Mammary epithelial cell (primary cell): ENCODE measurements at regions not wholly inside any gene's neighbourhood (a gene's known extent, or its start where the extent isn't known, plus 50 kb on each side); places are given as distances from the start of the nearest gene placed in this dataset.
"Not testable (repeated sequence)": the region's sequence is repeated elsewhere in the genome, so short reads cannot be mapped to it uniquely, and the experiment has no call there.

Source experiments
- EZH2 ChIP-seq: IDR thresholded peaks from 2 replicates; pipeline ENCODE4 v1.6.1; 2012; ENCODE audit warnings: low read length, inconsistent platforms, borderline replicate concordance
- TF ChIP-seq, protein P1 (sequence below), 2 donors: IDR thresholded peaks in 1 of 2; conservative IDR thresholded peaks in 1 of 2; 2 replicates each; pipeline ENCODE4 v1.5.1; 2011 to 2012; ENCODE audit warnings: inconsistent platforms in 2 of 2, low read length in 2 of 2, mild to moderate bottlenecking in 2 of 2, control low read depth in 1 of 2, low read depth in 1 of 2; ENCODE audit not compliant: insufficient read depth in 1 of 2; ENCODE audit errors: extremely low read depth in 1 of 2

DNA sequence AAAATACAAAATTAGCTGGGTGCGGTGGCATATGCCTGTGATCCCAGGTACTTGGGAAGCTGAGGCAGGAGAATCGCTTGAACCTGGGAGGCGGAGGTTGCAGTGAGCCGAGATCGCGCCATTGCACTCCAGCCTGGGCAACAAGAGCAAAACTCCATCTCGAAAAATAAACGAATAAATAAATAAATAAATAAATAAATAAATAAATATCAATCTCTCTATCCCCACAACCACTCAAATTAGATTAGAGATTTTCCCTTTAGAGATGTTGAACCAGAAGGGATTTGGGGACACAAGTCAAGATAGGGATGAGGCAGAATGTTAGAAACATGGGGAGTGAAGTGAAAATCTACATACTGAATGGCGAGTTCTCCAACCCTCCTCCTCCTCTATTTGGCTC, 82.5 kb upstream of the TBCA start:
- TF ChIP-seq, protein P1, sequence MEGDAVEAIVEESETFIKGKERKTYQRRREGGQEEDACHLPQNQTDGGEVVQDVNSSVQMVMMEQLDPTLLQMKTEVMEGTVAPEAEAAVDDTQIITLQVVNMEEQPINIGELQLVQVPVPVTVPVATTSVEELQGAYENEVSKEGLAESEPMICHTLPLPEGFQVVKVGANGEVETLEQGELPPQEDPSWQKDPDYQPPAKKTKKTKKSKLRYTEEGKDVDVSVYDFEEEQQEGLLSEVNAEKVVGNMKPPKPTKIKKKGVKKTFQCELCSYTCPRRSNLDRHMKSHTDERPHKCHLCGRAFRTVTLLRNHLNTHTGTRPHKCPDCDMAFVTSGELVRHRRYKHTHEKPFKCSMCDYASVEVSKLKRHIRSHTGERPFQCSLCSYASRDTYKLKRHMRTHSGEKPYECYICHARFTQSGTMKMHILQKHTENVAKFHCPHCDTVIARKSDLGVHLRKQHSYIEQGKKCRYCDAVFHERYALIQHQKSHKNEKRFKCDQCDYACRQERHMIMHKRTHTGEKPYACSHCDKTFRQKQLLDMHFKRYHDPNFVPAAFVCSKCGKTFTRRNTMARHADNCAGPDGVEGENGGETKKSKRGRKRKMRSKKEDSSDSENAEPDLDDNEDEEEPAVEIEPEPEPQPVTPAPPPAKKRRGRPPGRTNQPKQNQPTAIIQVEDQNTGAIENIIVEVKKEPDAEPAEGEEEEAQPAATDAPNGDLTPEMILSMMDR (conservative IDR thresholded peaks at IDR 0.05 in 1 of 2, IDR thresholded peaks at IDR 0.05 in 1 of 2; ENCODE audit: extremely low read depth in 1 of 2, insufficient read depth in 1 of 2, low read depth in 1 of 2, low read length in 2 of 2), result not testable (repeated sequence)
- not testable (repeated sequence) for TF ChIP-seq EZH2
